Mesendoderm (in vitro differentiated cells): ENCODE measurements at regions not wholly inside any gene's neighbourhood (a gene's known extent, or its start where the extent isn't known, plus 50 kb on each side); places are given as distances from the start of the nearest gene placed in this dataset.
"Not testable (repeated sequence)": the region's sequence is repeated elsewhere in the genome, so short reads cannot be mapped to it uniquely, and the experiment has no call there.

Source experiments
- DNase-seq: peaks from one replicate; pipeline ENCODE4 v3.0.0; 2013
- H2AK5ac ChIP-seq: 2 replicates; pipeline ENCODE4 v1.6.1; 2013; ENCODE audit warnings: low read length, inconsistent platforms
- H2BK120ac ChIP-seq: 2 replicates; pipeline ENCODE4 v1.6.1; 2013; ENCODE audit warnings: low read depth, mild to moderate bottlenecking, low read length, moderate library complexity, mixed read lengths
- H2BK15ac ChIP-seq: replicated peaks from 2 replicates; pipeline ENCODE4 v1.6.1; 2013; ENCODE audit warnings: low read depth, mild to moderate bottlenecking, moderate library complexity
- H2BK5ac ChIP-seq: 2 replicates; pipeline ENCODE4 v1.6.1; 2013; ENCODE audit warnings: low read length, inconsistent platforms
- H3K18ac ChIP-seq: 2 replicates; pipeline ENCODE4 v1.6.1; 2013; ENCODE audit warnings: mild to moderate bottlenecking, low read length, mixed read lengths
- H3K23ac ChIP-seq: one replicate; pipeline ENCODE4 v1.6.1; 2013; ENCODE audit warnings: low read length
- H3K27ac ChIP-seq: 2 replicates; pipeline ENCODE4 v1.5.1; 2013; ENCODE audit warnings: low read depth, mild to moderate bottlenecking, inconsistent platforms, low read length, moderate library complexity
- H3K27me3 ChIP-seq: 2 replicates; pipeline ENCODE4 v1.6.1; 2013; ENCODE audit warnings: low read length, control low read depth, mild to moderate bottlenecking, inconsistent platforms; ENCODE audit not compliant: insufficient read depth, poor library complexity
- H3K36me3 ChIP-seq: 2 replicates; pipeline ENCODE4 v1.6.1; 2013; ENCODE audit warnings: low read length, inconsistent platforms; ENCODE audit not compliant: control insufficient read depth, insufficient read depth
- H3K4ac ChIP-seq: one replicate; pipeline ENCODE4 v1.6.1; 2013; ENCODE audit warnings: low read depth, mild to moderate bottlenecking, low read length, moderate library complexity
- H3K4me1 ChIP-seq: 2 replicates; pipeline ENCODE4 v1.6.1; 2013; ENCODE audit warnings: low read depth, low read length, inconsistent platforms; ENCODE audit not compliant: control insufficient read depth
- H3K4me2 ChIP-seq: 2 replicates; pipeline ENCODE4 v1.6.1; 2013; ENCODE audit warnings: low read length
- H3K4me3 ChIP-seq: 2 replicates; pipeline ENCODE4 v1.5.1; 2013; ENCODE audit warnings: mild to moderate bottlenecking, low read length
- H3K56ac ChIP-seq: one replicate; pipeline ENCODE4 v1.6.1; 2013; ENCODE audit warnings: low read length
- H3K79me1 ChIP-seq: 2 replicates; pipeline ENCODE4 v1.6.1; 2013; ENCODE audit warnings: low read length, inconsistent platforms
- H3K79me2 ChIP-seq: 2 replicates; pipeline ENCODE4 v1.6.1; 2013; ENCODE audit warnings: mild to moderate bottlenecking, low read length; ENCODE audit not compliant: control insufficient read depth, insufficient read depth
- H3K9ac ChIP-seq: 2 replicates; pipeline ENCODE4 v1.6.1; 2013; ENCODE audit warnings: low read length, inconsistent platforms
- H4K5ac ChIP-seq: one replicate; pipeline ENCODE4 v1.6.1; 2013; ENCODE audit warnings: low read length
- H4K8ac ChIP-seq: one replicate; pipeline ENCODE4 v1.6.1; 2013; ENCODE audit warnings: low read depth, mild to moderate bottlenecking, control low read depth, low read length, moderate library complexity
- WGBS: extraction: QIAGEN DNeasy Blood & Tissue Kit; methylation state at CpG from one replicate; pipeline ENCODE4 v1.1.7; 2013; ENCODE audit warnings: low lambda C conversion rate, missing lambda C conversion rate; ENCODE audit not compliant: insufficient coverage; ENCODE audit errors: extremely low coverage; 5-methylcytosine and 5-hydroxymethylcytosine counted together

DNA sequence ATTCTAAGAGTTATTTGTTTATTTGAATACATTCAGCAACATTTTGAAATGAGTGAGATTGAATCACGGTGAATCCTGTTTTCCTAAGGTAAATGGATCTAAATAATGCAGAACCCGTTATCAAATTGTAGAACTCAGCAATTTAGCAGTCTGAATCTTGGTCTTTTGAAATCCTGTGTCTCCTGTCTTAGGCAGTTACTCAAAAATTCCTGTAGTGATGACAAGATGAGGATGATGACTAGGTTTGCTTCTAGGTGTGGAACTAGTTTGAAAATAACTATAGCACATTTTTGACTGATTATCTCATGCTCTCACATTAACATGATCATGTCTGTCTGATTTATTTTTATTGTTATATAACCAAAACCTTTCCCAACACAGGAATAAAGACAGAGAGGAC is 115.0 kb downstream of the RAP2B start:
- Histone ChIP-seq H2BK120ac (no peak overlapping the region), H2BK15ac (no peak overlapping the region), H4K5ac (no peak overlapping the region), H3K27ac (no peak overlapping the region), H3K23ac (no peak overlapping the region), H3K18ac (no peak overlapping the region), H3K4me3 (no peak overlapping the region), H3K79me1 (no peaks in the 10 kb centered on the region), H3K4me2 (no peak overlapping the region), H3K56ac (no peak overlapping the region), H2BK5ac (no peak overlapping the region), H4K8ac (no peak overlapping the region), H3K4ac (no peak overlapping the region), H2AK5ac (no peak overlapping the region), H3K27me3 (no peaks in the 10 kb centered on the region), H3K4me1 (no peaks in the 10 kb centered on the region), H3K36me3 (no peaks in the 10 kb centered on the region), H3K9ac (no peak overlapping the region), H3K79me2 (no peaks in the 10 kb centered on the region)
- DNase-seq: no peak
- no CpG with 5 or more reads among the region's 2 CpGs for WGBS

DNA sequence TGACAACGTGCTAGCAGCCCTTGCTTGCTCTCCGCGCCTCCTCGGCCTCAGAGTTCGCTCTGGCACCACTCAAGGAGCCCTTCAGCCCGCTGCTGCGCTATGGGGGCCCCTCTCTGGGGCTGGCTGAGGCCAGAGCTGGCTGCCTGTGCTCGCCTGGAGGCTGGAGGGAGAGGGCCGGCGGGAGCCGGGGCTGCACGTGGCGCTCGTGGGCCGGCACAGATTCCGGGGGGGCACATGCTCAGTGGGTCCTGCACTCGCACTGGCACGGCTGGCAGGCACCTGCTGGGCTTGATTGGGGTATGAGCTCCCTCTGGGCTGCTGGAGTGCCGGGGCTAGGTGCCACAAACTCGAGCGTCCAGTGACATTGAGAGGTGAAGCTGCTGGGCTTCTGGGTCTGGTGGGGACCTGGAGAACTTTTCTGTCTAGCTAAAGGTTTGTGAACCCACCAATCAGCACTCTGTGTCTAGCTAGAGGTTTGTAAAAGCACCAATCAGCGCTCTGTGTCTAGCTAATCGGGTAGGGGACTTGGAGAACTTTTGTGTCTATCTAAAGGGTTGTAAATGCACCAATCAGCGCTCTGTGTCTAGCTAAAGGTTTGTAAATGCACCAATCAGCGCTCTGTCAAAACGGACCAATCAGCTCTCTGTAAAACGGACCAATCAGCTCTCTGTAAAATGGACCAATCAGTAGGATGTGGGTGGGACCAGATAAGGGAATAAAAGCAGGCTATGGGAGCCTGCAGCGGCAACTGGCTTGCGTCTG is 119.4 kb downstream of the RAP2B start:
- not testable (repeated sequence) for H3K27ac ChIP-seq, H2BK15ac ChIP-seq, H3K4me3 ChIP-seq, H3K36me3 ChIP-seq, H4K5ac ChIP-seq, H3K56ac ChIP-seq, H2BK120ac ChIP-seq, H4K8ac ChIP-seq, DNase-seq, H3K18ac ChIP-seq, H2BK5ac ChIP-seq, H3K27me3 ChIP-seq, H3K4me2 ChIP-seq, H3K9ac ChIP-seq, H3K79me2 ChIP-seq, H2AK5ac ChIP-seq, H3K23ac ChIP-seq, H3K4me1 ChIP-seq, H3K79me1 ChIP-seq, H3K4ac ChIP-seq
- WGBS: no CpG with 5 or more reads among the region's 29 CpGs

DNA sequence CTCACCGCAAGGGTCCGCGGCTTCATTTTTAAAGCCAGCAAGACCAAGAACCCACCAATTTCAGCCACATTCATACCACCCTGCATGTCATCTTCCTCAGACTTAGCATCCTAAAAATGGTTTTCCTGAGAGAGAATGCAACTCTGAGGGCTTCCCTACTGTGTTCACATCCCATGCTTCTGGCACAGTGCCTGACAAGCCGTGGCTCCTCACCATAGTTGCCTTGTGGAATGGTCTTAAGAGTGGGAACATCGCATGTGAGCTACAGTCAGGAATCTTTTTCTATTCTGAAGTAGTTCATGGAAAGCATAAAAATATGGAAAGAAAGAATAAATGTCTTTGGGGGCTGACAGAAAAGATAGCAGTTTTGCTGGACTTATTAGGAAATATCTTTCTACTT is 120.3 kb downstream of the RAP2B start:
- H3K79me2 ChIP-seq: no peaks in the 10 kb centered on the region
- no peak overlapping the region for H2AK5ac ChIP-seq
- no peaks in the 10 kb centered on the region for H3K36me3 ChIP-seq
- no peaks in the 10 kb centered on the region for H3K79me1 ChIP-seq
- H3K4me1 ChIP-seq: no peaks in the 10 kb centered on the region
- H3K4me2 ChIP-seq: no peak overlapping the region
- no peak overlapping the region for H2BK120ac ChIP-seq
- no CpG with 5 or more reads among the region's 5 CpGs for WGBS
- H3K4ac ChIP-seq: no peak overlapping the region
- no peak overlapping the region for H4K8ac ChIP-seq
- no peak overlapping the region for H3K18ac ChIP-seq
- H3K27ac ChIP-seq: no peak overlapping the region
- H2BK15ac ChIP-seq: no peak overlapping the region
- DNase-seq: no peak
- H3K27me3 ChIP-seq: no peaks in the 10 kb centered on the region
- no peak overlapping the region for H3K56ac ChIP-seq
- H3K9ac ChIP-seq: no peak overlapping the region
- H3K4me3 ChIP-seq: no peak overlapping the region
- H3K23ac ChIP-seq: no peak overlapping the region
- H4K5ac ChIP-seq: no peak overlapping the region
- H2BK5ac ChIP-seq: no peak overlapping the region

DNA sequence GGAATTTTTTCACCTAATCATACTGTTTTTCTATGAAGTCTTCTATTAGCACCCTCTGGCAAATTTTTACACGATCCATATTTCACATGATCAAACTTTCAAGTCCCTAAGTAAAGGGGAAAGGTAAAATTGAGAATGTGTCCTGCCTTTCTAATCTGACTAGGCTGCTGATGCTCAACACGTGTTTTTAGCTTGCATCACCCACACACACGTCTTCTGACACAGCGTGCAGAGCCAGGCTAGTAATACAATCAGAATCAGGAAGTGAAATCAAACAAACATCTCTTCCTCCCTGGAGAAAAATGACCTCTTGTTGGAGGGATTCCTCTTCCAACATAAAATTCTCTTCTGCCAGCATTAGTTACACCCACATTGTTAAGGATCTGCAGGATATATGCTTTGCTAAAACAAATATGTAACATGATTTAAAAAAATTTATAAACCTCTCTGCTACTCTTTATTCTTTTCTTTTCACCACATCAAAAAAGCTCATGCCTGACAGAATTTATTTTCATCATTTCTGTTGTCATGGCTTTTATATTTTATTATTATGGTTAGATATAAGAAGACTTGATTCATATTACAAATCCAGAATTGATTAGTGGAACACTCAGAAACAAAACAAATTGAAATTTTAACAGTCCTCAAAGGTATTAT is 122.4 kb downstream of the RAP2B start:
- H2AK5ac ChIP-seq: no peak overlapping the region
- H3K9ac ChIP-seq: no peak overlapping the region
- H3K4me2 ChIP-seq: no peak overlapping the region
- no peaks in the 10 kb centered on the region for H3K4me1 ChIP-seq
- H2BK15ac ChIP-seq: no peak overlapping the region
- no peaks in the 10 kb centered on the region for H3K79me2 ChIP-seq
- H3K27me3 ChIP-seq: no peaks in the 10 kb centered on the region
- H3K4me3 ChIP-seq: no peak overlapping the region
- no peak overlapping the region for H3K27ac ChIP-seq
- WGBS: no CpG with 5 or more reads among the region's 4 CpGs
- no peak overlapping the region for H3K56ac ChIP-seq
- H3K18ac ChIP-seq: no peak overlapping the region
- H4K8ac ChIP-seq: no peak overlapping the region
- no peak overlapping the region for H2BK5ac ChIP-seq
- H3K36me3 ChIP-seq: no peaks in the 10 kb centered on the region
- no peak overlapping the region for H2BK120ac ChIP-seq
- peak; percentile 29 for DNase-seq
- no peak overlapping the region for H3K23ac ChIP-seq
- no peaks in the 10 kb centered on the region for H3K79me1 ChIP-seq
- H4K5ac ChIP-seq: no peak overlapping the region
- H3K4ac ChIP-seq: no peak overlapping the region

DNA sequence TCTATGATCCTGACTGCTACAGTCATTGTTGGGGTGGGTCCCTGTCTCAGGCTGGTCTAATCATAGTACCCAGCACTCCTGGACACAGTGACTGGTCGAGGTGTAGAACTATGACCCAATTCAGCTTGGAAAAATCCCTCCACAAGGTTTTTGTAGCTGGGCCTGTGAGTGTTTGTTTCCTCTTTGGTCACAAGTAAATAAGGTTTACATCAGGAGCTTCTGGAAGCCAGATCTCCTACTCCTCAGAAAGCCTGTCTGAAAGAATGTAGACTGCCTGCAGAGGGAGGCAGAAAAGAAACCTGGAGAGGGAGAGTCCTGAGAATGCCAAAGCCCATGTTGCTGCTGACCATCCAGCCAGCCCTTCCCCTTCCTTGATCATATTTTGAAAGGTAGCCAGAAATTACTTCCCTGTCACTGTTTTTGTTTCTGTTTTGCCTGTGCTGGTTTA is 123.2 kb downstream of the RAP2B start:
- H2BK15ac ChIP-seq: no peak overlapping the region
- H3K4me1 ChIP-seq: no peaks in the 10 kb centered on the region
- no peak overlapping the region for H3K4me2 ChIP-seq
- H3K79me1 ChIP-seq: no peaks in the 10 kb centered on the region
- H2BK120ac ChIP-seq: no peak overlapping the region
- no peak overlapping the region for H4K8ac ChIP-seq
- no peaks in the 10 kb centered on the region for H3K27me3 ChIP-seq
- H3K79me2 ChIP-seq: no peaks in the 10 kb centered on the region
- DNase-seq: peak; percentile 63
- H3K4me3 ChIP-seq: no peak overlapping the region
- H3K18ac ChIP-seq: no peak overlapping the region
- H3K27ac ChIP-seq: no peak overlapping the region
- H3K23ac ChIP-seq: no peak overlapping the region
- H4K5ac ChIP-seq: no peak overlapping the region
- H3K4ac ChIP-seq: no peak overlapping the region
- no peak overlapping the region for H2AK5ac ChIP-seq
- no CpG with 5 or more reads among the region's 1 CpG for WGBS
- no peak overlapping the region for H3K9ac ChIP-seq
- no peaks in the 10 kb centered on the region for H3K36me3 ChIP-seq
- peak overlapping the region; percentile 10 for H3K56ac ChIP-seq
- H2BK5ac ChIP-seq: no peak overlapping the region
